ENCODE measurements at regions not wholly inside any gene's neighbourhood (a gene's known extent, or its start where the extent isn't known, plus 50 kb on each side); places are given as distances from the start of the nearest gene placed in this dataset.

DNA sequence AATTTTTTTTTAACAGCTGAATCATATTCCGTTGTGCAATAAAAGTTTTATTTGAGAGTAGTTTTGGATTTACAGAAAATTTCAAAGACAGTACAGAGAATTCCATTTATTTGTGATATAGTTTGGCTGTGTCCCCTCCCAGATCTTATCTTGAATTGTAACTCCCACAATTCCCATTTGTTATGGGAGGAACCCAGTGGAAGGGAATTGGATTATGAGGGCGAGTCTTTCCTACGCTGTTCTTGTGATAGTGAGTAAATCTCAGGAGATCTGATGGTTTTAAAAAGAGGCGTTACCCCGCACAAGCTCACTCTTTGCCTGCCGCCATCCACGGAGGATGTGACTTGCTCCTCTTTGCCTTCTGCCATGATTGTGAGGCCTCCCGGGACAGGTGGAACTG is 228.0 kb upstream of the MAGI2 start:
- FAIRE-seq (no peak), DNase-seq (ENCODE audit: low read depth, low spot score) (no peak)
- no peaks in the 10 kb centered on the region for H3K27me3 ChIP-seq (ENCODE audit: control insufficient read depth in 2 of 2, insufficient read depth in 2 of 2, low read length in 2 of 2)
- H3K4me2 ChIP-seq (ENCODE audit: insufficient read depth, low read length): no peak overlapping the region
- ChIA-PET POLR2A (no interaction called here), CTCF (no interaction called here)
- no peaks in the 10 kb centered on the region for H3K4me1 ChIP-seq (ENCODE audit: control insufficient read depth, extremely low read depth, insufficient read depth, low read length)
- intact Hi-C loops (cut with micrococcal nuclease) (no loop called here), dilution Hi-C loops (cut with MboI; ENCODE audit: extremely low pct_ligation_motif_present, low sequenced_read_pairs) (no loop called here)
- no peaks in the 10 kb centered on the region for H3K9me3 ChIP-seq (replicated peaks; ENCODE audit: control insufficient read depth, insufficient read depth, low read length)
- H3K9ac ChIP-seq (replicated peaks; ENCODE audit: extremely low read depth, insufficient read depth, low read length): no peak overlapping the region
- no peaks in the 10 kb centered on the region for H3K36me3 ChIP-seq (ENCODE audit: control insufficient read depth in 2 of 2, extremely low read depth in 1 of 2, insufficient read depth in 2 of 2, low read length in 2 of 2)
- no TSS peak for BruUV-seq (replicated peaks)
- no peaks in the 10 kb centered on the region for H4K20me1 ChIP-seq (replicated peaks; ENCODE audit: control insufficient read depth, extremely low read depth, insufficient read depth, low read length)
- no peaks in the 10 kb centered on the region for H3K9me1 ChIP-seq (replicated peaks; ENCODE audit: control insufficient read depth, extremely low read depth, insufficient read depth, low read length)
- TF ChIP-seq, protein P1, sequence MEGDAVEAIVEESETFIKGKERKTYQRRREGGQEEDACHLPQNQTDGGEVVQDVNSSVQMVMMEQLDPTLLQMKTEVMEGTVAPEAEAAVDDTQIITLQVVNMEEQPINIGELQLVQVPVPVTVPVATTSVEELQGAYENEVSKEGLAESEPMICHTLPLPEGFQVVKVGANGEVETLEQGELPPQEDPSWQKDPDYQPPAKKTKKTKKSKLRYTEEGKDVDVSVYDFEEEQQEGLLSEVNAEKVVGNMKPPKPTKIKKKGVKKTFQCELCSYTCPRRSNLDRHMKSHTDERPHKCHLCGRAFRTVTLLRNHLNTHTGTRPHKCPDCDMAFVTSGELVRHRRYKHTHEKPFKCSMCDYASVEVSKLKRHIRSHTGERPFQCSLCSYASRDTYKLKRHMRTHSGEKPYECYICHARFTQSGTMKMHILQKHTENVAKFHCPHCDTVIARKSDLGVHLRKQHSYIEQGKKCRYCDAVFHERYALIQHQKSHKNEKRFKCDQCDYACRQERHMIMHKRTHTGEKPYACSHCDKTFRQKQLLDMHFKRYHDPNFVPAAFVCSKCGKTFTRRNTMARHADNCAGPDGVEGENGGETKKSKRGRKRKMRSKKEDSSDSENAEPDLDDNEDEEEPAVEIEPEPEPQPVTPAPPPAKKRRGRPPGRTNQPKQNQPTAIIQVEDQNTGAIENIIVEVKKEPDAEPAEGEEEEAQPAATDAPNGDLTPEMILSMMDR (IDR thresholded peaks at IDR 0.05; ENCODE audit: extremely low read depth in 1 of 2, insufficient read depth in 1 of 2, low read depth in 1 of 2, low read length in 2 of 2): no peak
- TF ChIP-seq POLR2A (IDR thresholded peaks at IDR 0.05; ENCODE audit: low read depth, low read length) (no peak), FOS (IDR thresholded peaks at IDR 0.05; ENCODE audit: borderline replicate concordance, insufficient read depth, low read length) (no peak)
- no peak overlapping the region for H2AFZ ChIP-seq (ENCODE audit: low read depth, low read length)
- H3K27ac ChIP-seq (ENCODE audit: insufficient read depth, low read depth, low read length): no peak overlapping the region
- no peaks in the 10 kb centered on the region for H3K79me2 ChIP-seq (ENCODE audit: control insufficient read depth, insufficient read depth, low read length)
- H3K4me3 ChIP-seq (replicated peaks in 1 of 3; ENCODE audit: insufficient read depth in 1 of 3, low read depth in 1 of 3, low read length in 3 of 3): no peak overlapping the region

DNA sequence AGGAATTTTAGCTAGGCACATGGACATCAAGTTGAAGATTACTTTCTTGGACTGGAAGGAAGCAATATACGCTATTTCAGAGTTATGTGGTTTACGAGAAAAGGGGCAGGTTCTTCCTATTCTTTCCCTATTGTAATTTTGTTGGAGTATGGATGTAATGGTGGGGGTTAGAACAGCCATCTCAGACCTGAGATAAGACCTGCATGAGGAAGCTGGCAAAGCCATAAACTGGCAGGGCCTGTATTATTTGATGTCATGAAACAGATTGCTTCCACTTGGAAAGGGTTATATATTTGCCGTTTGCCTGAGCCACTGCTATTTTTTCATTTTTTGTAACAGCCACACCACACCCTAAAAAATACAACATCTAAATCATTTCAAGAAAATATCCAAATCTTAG is 220.5 kb upstream of the MAGI2 start:
- ChIA-PET CTCF (interaction anchor here (0.8 kb wide), 1 partner anchor 11 kb away, joined by 3 read pairs; no protein-coding TSS in a partner anchor), POLR2A (no interaction called here)
- H3K4me1 ChIP-seq (ENCODE audit: control insufficient read depth, extremely low read depth, insufficient read depth, low read length): no peaks in the 10 kb centered on the region
- no peak for DNase-seq (ENCODE audit: low read depth, low spot score)
- H3K27me3 ChIP-seq (ENCODE audit: control insufficient read depth in 2 of 2, insufficient read depth in 2 of 2, low read length in 2 of 2): no peaks in the 10 kb centered on the region
- FAIRE-seq: no peak
- H2AFZ ChIP-seq (ENCODE audit: low read depth, low read length): no peak overlapping the region
- no peaks in the 10 kb centered on the region for H3K36me3 ChIP-seq (ENCODE audit: control insufficient read depth in 2 of 2, extremely low read depth in 1 of 2, insufficient read depth in 2 of 2, low read length in 2 of 2)
- H4K20me1 ChIP-seq (replicated peaks; ENCODE audit: control insufficient read depth, extremely low read depth, insufficient read depth, low read length): no peaks in the 10 kb centered on the region
- TF ChIP-seq, protein P1 (IDR thresholded peaks at IDR 0.05; ENCODE audit: extremely low read depth in 1 of 2, insufficient read depth in 1 of 2, low read depth in 1 of 2, low read length in 2 of 2): no peak
- TF ChIP-seq, protein P2, sequence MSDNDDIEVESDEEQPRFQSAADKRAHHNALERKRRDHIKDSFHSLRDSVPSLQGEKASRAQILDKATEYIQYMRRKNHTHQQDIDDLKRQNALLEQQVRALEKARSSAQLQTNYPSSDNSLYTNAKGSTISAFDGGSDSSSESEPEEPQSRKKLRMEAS (IDR thresholded peaks at IDR 0.05; ENCODE audit: insufficient read depth, insufficient read length): no peak
- TF ChIP-seq GATA2 (IDR thresholded peaks at IDR 0.05; ENCODE audit: insufficient read depth, insufficient read length, low read depth, low read length) (no peak), FOS (IDR thresholded peaks at IDR 0.05; ENCODE audit: borderline replicate concordance, insufficient read depth, low read length) (no peak), POLR2A (IDR thresholded peaks at IDR 0.05; ENCODE audit: low read depth, low read length) (no peak), MYC (IDR thresholded peaks at IDR 0.05; ENCODE audit: low read depth, low read length) (no peak), POLR2AphosphoS5 (IDR thresholded peaks at IDR 0.05; ENCODE audit: insufficient read depth, low read depth, low read length) (no peak), JUN (IDR thresholded peaks at IDR 0.05; ENCODE audit: borderline replicate concordance, insufficient read depth, insufficient read length, low read depth) (no peak), EZH2 (IDR thresholded peaks at IDR 0.05; ENCODE audit: borderline replicate concordance, low read depth, low read length, severe bottlenecking) (no peak)
- no peak overlapping the region for H3K4me3 ChIP-seq (replicated peaks in 1 of 3; ENCODE audit: insufficient read depth in 1 of 3, low read depth in 1 of 3, low read length in 3 of 3)
- dilution Hi-C loops (cut with MboI; ENCODE audit: extremely low pct_ligation_motif_present, low sequenced_read_pairs): no loop called here
- no peaks in the 10 kb centered on the region for H3K79me2 ChIP-seq (ENCODE audit: control insufficient read depth, insufficient read depth, low read length)
- no peak overlapping the region for H3K27ac ChIP-seq (ENCODE audit: insufficient read depth, low read depth, low read length)
- no peak overlapping the region for H3K9ac ChIP-seq (replicated peaks; ENCODE audit: extremely low read depth, insufficient read depth, low read length)
- no peak overlapping the region for H3K4me2 ChIP-seq (ENCODE audit: insufficient read depth, low read length)
- no peaks in the 10 kb centered on the region for H3K9me3 ChIP-seq (replicated peaks; ENCODE audit: control insufficient read depth, insufficient read depth, low read length)
- no peaks in the 10 kb centered on the region for H3K9me1 ChIP-seq (replicated peaks; ENCODE audit: control insufficient read depth, extremely low read depth, insufficient read depth, low read length)
- intact Hi-C loops (cut with micrococcal nuclease): no loop called here
- no TSS peak for BruUV-seq (replicated peaks)

Measured in endothelial cell of umbilical vein (primary cell).